Fibroblast of the aortic adventitia (primary cell): ENCODE measurements at regions not wholly inside any gene's neighbourhood (a gene's known extent, or its start where the extent isn't known, plus 50 kb on each side); places are given as distances from the start of the nearest gene placed in this dataset.

ENCODE experiments used
- DNase-seq: peaks from one replicate; pipeline ENCODE4 v3.0.0-alpha.2; 2010; ENCODE audit warnings: low read depth
- H3K4me3 ChIP-seq: 2 replicates; pipeline ENCODE4 v1.5.1; 2011; ENCODE audit warnings: low read depth, mild to moderate bottlenecking, control low read depth, low read length, moderate library complexity
- TF ChIP-seq, protein P1 (sequence below): IDR thresholded peaks from 2 replicates; pipeline ENCODE4 v1.5.1; 2011; ENCODE audit warnings: mild to moderate bottlenecking, low read length, control low read depth, inconsistent platforms; ENCODE audit not compliant: insufficient read depth

DNA sequence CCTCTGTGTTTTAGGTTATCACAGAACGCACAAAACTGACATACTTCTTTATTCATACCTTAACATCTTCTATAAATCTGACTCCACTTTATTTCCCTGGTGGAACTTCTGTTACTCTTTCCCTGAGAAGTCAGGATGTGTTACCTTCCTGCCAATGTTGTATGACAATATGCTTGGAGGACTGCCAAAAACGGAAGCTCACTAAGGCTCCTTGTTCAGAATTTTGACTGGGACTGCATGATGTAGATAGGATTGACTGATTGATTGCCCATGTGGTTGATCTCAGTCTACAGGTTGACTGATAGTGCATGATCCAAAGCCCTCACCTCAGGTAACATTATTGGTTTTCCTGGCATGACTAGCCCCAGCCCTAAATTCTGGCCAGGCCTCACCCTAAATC is 319.4 kb downstream of the TLR4 start:
- H3K4me3 ChIP-seq = no peak overlapping the region
- TF ChIP-seq, protein P1, sequence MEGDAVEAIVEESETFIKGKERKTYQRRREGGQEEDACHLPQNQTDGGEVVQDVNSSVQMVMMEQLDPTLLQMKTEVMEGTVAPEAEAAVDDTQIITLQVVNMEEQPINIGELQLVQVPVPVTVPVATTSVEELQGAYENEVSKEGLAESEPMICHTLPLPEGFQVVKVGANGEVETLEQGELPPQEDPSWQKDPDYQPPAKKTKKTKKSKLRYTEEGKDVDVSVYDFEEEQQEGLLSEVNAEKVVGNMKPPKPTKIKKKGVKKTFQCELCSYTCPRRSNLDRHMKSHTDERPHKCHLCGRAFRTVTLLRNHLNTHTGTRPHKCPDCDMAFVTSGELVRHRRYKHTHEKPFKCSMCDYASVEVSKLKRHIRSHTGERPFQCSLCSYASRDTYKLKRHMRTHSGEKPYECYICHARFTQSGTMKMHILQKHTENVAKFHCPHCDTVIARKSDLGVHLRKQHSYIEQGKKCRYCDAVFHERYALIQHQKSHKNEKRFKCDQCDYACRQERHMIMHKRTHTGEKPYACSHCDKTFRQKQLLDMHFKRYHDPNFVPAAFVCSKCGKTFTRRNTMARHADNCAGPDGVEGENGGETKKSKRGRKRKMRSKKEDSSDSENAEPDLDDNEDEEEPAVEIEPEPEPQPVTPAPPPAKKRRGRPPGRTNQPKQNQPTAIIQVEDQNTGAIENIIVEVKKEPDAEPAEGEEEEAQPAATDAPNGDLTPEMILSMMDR = no peak
- no peak for DNase-seq

DNA sequence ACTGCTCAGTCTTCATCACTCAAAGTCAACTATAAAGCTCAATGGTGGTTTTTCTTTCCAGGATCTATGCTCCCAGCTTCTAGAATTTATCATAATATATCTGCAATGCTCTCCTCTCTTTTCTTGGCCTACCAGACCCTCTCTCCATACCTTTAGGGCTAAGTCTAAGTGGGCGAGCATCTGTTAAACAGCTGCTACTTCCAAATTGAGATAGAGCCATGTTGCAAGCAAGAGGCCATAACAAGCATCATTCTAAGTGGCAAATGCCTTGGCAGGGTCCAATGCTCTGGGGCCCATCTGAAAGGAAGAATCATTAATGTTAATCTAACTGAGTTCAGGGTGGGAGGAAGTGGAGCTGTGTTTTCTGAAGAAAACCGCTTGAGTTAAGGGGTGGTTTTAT is 324.0 kb downstream of the TLR4 start:
- no peak for DNase-seq
- TF ChIP-seq, protein P1 = no peak
- no peak overlapping the region for H3K4me3 ChIP-seq

DNA sequence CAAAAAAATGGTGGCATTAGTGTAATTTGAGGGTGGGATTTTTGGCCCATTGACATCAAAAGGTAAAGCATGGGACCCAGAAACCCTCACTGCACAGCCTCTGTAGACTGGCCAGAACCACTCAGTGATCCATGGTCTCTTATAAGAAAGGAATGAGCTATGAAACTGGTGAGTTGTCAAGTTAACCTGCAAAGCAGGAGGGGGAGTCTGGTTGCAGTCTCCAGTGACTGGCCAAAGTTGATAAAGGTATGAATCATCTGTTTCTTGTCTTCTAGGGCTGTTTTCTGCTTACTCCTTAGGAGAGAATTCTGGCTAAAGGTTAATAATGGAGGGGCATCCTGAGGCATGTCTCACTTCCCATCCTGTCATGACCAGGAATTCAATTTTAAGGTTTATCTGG is 325.2 kb downstream of the TLR4 start:
- DNase-seq = no peak

DNA sequence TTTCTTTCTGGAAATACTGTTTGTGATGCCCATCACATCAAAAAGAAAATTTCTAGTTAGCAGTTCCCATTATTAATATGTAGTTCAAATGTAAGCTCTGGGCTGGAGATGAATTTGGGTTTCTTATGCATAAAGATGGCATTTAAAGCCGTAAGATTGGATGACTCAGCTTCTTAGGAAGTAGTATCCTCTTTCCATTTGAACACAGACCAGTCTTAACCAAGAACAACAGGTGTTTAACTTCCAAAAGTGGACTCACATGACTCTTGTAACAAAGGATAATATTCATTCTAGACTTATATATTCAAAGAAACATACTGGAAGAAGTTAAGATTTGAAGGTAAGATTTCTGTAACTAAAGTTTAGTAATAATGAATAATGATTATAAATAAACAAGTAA is 330.5 kb downstream of the TLR4 start:
- TF ChIP-seq, protein P1 = no peak
- H3K4me3 ChIP-seq = no peak overlapping the region
- DNase-seq = no peak

More for the DNA sequence above, 325.2 kb downstream of the TLR4 start:
- no peak overlapping the region for H3K4me3 ChIP-seq
- TF ChIP-seq, protein P1 = no peak

DNA sequence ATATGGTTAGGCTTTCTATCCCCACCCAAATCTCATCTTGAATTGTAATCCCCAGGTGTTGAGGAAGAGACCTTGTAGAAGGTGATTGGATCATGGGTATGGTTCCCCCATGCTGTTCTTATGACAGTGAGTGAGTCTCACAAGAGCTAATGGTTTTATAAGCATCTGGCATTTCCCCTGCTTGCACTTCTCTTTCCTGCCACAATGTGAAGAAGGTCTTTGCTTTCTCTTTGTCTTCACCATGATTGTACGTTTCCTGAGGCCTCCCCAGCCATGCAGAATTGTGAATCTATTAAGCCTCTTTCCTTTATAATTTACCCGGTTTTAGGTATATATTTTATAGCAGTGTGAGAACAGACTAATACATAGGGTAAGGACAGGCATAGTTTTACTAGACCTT is 334.5 kb downstream of the TLR4 start:
- H3K4me3 ChIP-seq = no peak overlapping the region
- DNase-seq = no peak
- TF ChIP-seq, protein P1 = no peak

DNA sequence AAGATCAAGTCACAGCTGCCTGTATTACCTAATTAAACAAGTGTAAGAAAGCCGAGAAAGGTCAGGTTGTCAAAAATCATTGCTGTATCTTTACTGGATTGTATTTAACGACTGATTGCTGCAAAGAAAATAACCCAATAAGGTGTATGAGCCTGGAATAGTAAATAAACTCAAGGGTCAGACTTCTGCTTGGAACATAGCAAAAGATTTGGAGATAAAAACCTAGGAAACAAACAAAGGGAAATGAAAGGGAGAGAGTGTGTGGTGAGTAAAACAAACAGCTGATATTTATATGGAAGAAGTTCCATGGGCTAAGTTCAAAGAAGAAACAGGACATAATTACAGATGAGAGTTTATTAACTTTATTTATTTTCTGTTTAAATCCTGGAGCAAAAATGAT is 354.0 kb downstream of the TLR4 start:
- no peak overlapping the region for H3K4me3 ChIP-seq
- TF ChIP-seq, protein P1 = no peak
- no peak for DNase-seq

DNA sequence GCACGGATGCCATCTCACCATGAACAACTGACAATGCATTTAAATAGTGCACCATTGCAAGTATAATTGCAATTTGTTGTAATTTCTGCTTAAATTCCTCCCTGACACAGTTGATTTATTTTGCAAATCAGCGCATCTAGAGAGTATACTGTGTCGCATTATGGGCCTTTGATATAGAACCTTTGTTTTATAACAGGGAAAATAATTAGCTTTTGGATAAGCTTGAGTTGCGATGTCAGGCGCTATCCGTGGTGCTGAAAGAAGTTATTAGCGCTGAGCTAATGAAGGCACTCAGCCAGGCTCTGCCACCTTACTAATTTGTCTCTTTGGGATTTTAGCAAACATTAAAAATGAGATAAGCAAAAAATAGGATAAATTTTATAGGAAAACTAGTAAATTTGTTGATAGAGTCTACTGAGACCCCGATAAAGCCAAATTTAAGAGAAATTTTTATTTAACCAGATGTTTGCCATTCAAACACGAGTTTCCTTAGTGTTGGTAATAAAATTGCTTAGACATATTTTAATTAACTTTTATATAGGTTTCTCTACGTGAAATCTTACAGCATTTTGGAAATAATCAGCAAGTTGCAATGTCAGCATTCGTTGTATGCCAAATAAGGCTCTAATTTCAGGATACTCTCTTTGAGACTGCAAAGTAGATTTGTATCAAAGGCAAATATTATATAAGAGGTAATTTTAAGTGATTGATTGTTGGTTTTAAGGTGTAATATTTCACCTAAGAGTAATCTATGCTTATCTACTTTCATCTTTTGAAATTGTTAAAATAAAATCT is 355.5 kb downstream of the TLR4 start:
- DNase-seq = peak; percentile 11
- H3K4me3 ChIP-seq = no peak overlapping the region
- TF ChIP-seq, protein P1 = no peak
